ENCODE measurements at regions not wholly inside any gene's neighbourhood (a gene's known extent, or its start where the extent isn't known, plus 50 kb on each side); places are given as distances from the start of the nearest gene placed in this dataset.
"Not testable (repeated sequence)": the region's sequence is repeated elsewhere in the genome, so short reads cannot be mapped to it uniquely, and the experiment has no call there.

GRCh38 chr2:152254976-152255375 is 79.4 kb upstream of the STAM2 start:
- Histone ChIP-seq H3K27me3 (ENCODE audit: control insufficient read depth in 1 of 2, insufficient read depth in 2 of 2, low read length in 1 of 2) (no peaks in the 10 kb centered on the region), H3K4me1 (ENCODE audit: control insufficient read depth in 1 of 2, insufficient read depth in 2 of 2, low read length in 2 of 2) (no peaks in the 10 kb centered on the region), H3K27ac (ENCODE audit: low read depth in 1 of 2, low read length in 2 of 2) (no peak overlapping the region), H3K4me3 (ENCODE audit: low read length in 2 of 2) (no peak overlapping the region), H3K36me3 (ENCODE audit: control insufficient read depth in 1 of 2, insufficient read depth in 2 of 2, low read length in 1 of 2) (no peaks in the 10 kb centered on the region), H3K9me3 (ENCODE audit: control insufficient read depth, low read length) (no peaks in the 10 kb centered on the region)
- intact Hi-C loops (cut with DNase I) = no loop called here
- no peak for DNase-seq
- 94 to 100% methylated on average over 1 of the region's 1 CpG for WGBS, 2 donors
- no peak for ATAC-seq (ENCODE audit: low FRiP score)

GRCh38 chr2:152255918-152256317 is 79.1 kb upstream of the FMNL2 start:
- H3K27ac ChIP-seq (ENCODE audit: low read depth in 1 of 2, low read length in 2 of 2) = no peak overlapping the region
- H3K27me3 ChIP-seq (ENCODE audit: control insufficient read depth in 1 of 2, insufficient read depth in 2 of 2, low read length in 1 of 2) = no peaks in the 10 kb centered on the region
- ATAC-seq (ENCODE audit: low FRiP score) (no peak), DNase-seq (no peak)
- H3K36me3 ChIP-seq (ENCODE audit: control insufficient read depth in 1 of 2, insufficient read depth in 2 of 2, low read length in 1 of 2) = no peaks in the 10 kb centered on the region
- H3K4me1 ChIP-seq (ENCODE audit: control insufficient read depth in 1 of 2, insufficient read depth in 2 of 2, low read length in 2 of 2) = no peaks in the 10 kb centered on the region
- no peak overlapping the region for H3K4me3 ChIP-seq (ENCODE audit: low read length in 2 of 2)
- intact Hi-C loops (cut with DNase I) = no loop called here
- H3K9me3 ChIP-seq (ENCODE audit: control insufficient read depth, low read length) = no peaks in the 10 kb centered on the region

DNA sequence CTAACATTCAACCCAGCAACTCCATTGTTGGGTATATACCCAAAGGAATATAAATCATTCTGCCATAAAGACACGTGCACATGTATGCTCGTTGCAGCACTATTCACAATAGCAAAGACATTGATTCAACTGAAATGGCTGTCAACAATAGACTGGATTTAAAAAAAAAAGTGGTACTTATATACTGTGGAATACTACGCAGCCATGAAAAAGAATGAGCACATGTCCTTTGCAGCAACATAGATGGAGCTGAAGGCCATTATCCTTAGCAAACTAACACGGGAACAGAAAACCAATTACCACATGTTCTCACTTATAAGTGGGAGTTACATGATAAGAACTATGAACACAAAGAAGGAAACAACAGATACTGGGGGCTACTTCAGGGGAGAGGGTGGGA is 74.0 kb upstream of the FMNL2 start:
- Histone ChIP-seq H3K4me1 (ENCODE audit: control insufficient read depth in 1 of 2, insufficient read depth in 2 of 2, low read length in 2 of 2) (no peaks in the 10 kb centered on the region), H3K4me3 (ENCODE audit: low read length in 2 of 2) (no peak overlapping the region), H3K27me3 (ENCODE audit: control insufficient read depth in 1 of 2, insufficient read depth in 2 of 2, low read length in 1 of 2) (no peaks in the 10 kb centered on the region), H3K36me3 (ENCODE audit: control insufficient read depth in 1 of 2, insufficient read depth in 2 of 2, low read length in 1 of 2) (no peaks in the 10 kb centered on the region), H3K27ac (ENCODE audit: low read depth in 1 of 2, low read length in 2 of 2) (no peak overlapping the region), H3K9me3 (ENCODE audit: control insufficient read depth, low read length) (no peaks in the 10 kb centered on the region)
- intact Hi-C loops (cut with DNase I) = no loop called here
- no peak for ATAC-seq (ENCODE audit: low FRiP score)
- DNase-seq = no peak
- WGBS, 2 donors = 83 to 84% methylated on average over 4 of the region's 4 CpGs

DNA sequence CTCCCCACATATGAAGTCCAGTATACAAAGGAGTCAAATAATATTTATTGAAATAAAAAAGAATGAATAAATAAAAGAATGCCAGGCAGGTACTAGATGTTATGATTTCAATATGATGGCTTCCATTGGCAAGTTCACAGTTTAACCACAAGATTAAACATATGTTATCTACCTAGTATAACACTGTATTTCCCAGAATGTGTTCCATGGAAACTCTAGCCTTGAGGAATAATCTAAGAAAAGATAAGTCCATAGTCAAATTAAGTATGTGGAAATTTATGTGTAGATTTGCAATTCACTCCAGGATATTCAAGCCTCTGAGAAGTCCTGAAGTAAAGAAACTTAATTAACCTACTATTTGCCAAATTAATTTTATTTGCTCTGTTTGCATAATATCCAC is 71.1 kb upstream of the FMNL2 start:
- intact Hi-C loops (cut with DNase I) = no loop called here
- Histone ChIP-seq H3K4me3 (ENCODE audit: low read length in 2 of 2) (no peak overlapping the region), H3K4me1 (ENCODE audit: control insufficient read depth in 1 of 2, insufficient read depth in 2 of 2, low read length in 2 of 2) (no peaks in the 10 kb centered on the region), H3K27me3 (ENCODE audit: control insufficient read depth in 1 of 2, insufficient read depth in 2 of 2, low read length in 1 of 2) (no peaks in the 10 kb centered on the region), H3K27ac (ENCODE audit: low read depth in 1 of 2, low read length in 2 of 2) (no peak overlapping the region), H3K9me3 (ENCODE audit: control insufficient read depth, low read length) (no peaks in the 10 kb centered on the region), H3K36me3 (ENCODE audit: control insufficient read depth in 1 of 2, insufficient read depth in 2 of 2, low read length in 1 of 2) (no peaks in the 10 kb centered on the region)
- ATAC-seq (ENCODE audit: low FRiP score) (no peak), DNase-seq (no peak)

DNA sequence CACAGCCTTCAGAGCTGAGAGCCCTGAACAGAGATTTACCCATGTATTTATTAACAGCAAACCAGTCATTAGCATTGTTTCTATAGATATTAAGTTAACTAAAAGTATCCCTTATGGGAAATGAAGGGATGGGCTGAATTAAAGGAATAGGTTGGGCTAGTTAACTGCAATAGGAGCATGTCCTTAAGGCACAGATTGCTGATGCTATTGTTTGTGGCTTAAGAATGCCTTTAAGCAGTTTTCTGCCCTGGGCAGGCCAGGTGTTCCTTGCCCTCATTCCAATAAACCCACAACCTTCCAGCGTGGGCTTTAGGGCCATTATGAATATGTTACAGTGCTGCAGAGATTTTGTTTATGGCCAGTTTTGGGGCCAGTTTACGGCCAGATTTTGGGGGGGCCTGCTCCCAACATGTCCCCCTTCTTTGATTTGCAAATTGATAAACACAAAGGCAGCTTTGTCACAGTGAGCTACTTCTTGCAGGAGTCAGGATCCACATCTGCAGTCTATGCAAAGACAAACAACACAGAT is 61.2 kb upstream of the FMNL2 start:
- H3K4me1 ChIP-seq (ENCODE audit: control insufficient read depth in 1 of 2, insufficient read depth in 2 of 2, low read length in 2 of 2); ATAC-seq (ENCODE audit: low FRiP score); H3K27me3 ChIP-seq (ENCODE audit: control insufficient read depth in 1 of 2, insufficient read depth in 2 of 2, low read length in 1 of 2); H3K27ac ChIP-seq (ENCODE audit: low read depth in 1 of 2, low read length in 2 of 2); H3K36me3 ChIP-seq (ENCODE audit: control insufficient read depth in 1 of 2, insufficient read depth in 2 of 2, low read length in 1 of 2); H3K4me3 ChIP-seq (ENCODE audit: low read length in 2 of 2); DNase-seq; H3K9me3 ChIP-seq (ENCODE audit: control insufficient read depth, low read length); intact Hi-C loops (cut with DNase I): not testable (repeated sequence)
- WGBS, 2 donors = 84% methylated on average over 2 of the region's 2 CpGs

DNA sequence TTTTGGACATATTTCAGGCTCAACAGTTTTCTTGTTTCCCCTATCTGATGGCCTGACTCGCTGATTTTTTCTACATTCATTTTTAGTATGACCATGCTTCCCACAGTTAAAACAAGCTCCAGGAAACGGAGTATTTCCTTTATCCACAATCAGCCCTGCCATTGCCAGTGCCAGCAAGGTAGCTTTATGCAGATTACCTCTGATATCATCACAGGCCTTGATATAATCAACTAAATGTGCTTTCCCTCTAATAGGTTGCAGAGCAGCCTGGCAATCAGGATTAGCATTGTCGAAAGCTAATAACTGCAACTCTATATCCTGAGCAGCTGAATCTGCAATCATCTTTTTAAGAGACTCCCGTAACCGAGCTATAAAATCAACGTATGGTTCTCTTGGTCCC is 57.1 kb upstream of the FMNL2 start:
- H3K36me3 ChIP-seq (ENCODE audit: control insufficient read depth in 1 of 2, insufficient read depth in 2 of 2, low read length in 1 of 2); H3K4me1 ChIP-seq (ENCODE audit: control insufficient read depth in 1 of 2, insufficient read depth in 2 of 2, low read length in 2 of 2); H3K9me3 ChIP-seq (ENCODE audit: control insufficient read depth, low read length); H3K4me3 ChIP-seq (ENCODE audit: low read length in 2 of 2); intact Hi-C loops (cut with DNase I); ATAC-seq (ENCODE audit: low FRiP score); H3K27me3 ChIP-seq (ENCODE audit: control insufficient read depth in 1 of 2, insufficient read depth in 2 of 2, low read length in 1 of 2); H3K27ac ChIP-seq (ENCODE audit: low read depth in 1 of 2, low read length in 2 of 2); DNase-seq: not testable (repeated sequence)
- 69 to 71% methylated on average over 6 of the region's 6 CpGs for WGBS, 2 donors

GRCh38 chr2:152278526-152278925 is 56.4 kb upstream of the FMNL2 start:
- H3K4me1 ChIP-seq (ENCODE audit: control insufficient read depth in 1 of 2, insufficient read depth in 2 of 2, low read length in 2 of 2) = no peaks in the 10 kb centered on the region
- H3K4me3 ChIP-seq (ENCODE audit: low read length in 2 of 2) = no peak overlapping the region
- no peak overlapping the region for H3K27ac ChIP-seq (ENCODE audit: low read depth in 1 of 2, low read length in 2 of 2)
- no peaks in the 10 kb centered on the region for H3K27me3 ChIP-seq (ENCODE audit: control insufficient read depth in 1 of 2, insufficient read depth in 2 of 2, low read length in 1 of 2)
- intact Hi-C loops (cut with DNase I) = no loop called here
- no peaks in the 10 kb centered on the region for H3K36me3 ChIP-seq (ENCODE audit: control insufficient read depth in 1 of 2, insufficient read depth in 2 of 2, low read length in 1 of 2)
- WGBS, 2 donors = 91 to 92% methylated on average over 5 of the region's 5 CpGs
- ATAC-seq (ENCODE audit: low FRiP score) (no peak), DNase-seq (no peak)
- peaks cover 3% of the 10 kb centered on the region for H3K9me3 ChIP-seq (ENCODE audit: control insufficient read depth, low read length)

DNA sequence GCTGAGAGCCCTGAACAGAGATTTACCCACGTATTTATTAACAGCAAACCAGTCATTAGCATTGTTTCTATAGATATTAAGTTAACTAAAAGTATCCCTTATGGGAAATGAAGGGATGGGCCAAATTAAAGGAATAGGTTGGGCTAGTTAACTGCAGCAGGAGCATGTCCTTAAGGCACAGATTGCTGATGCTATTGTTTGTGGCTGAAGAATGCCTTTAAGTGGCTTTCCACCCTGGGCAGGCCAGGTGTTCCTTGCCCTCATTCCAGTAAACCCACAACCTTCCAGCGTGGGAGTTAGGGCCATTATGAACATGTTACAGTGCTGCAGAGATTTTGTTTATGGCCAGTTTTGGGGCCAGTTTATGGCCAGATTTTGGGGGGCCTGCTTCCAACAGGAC is 55.6 kb upstream of the FMNL2 start:
- WGBS, 2 donors = 78 to 94% methylated on average over 2 of the region's 2 CpGs
- not testable (repeated sequence) for H3K27ac ChIP-seq (ENCODE audit: low read depth in 1 of 2, low read length in 2 of 2); ATAC-seq (ENCODE audit: low FRiP score)

GRCh38 chr2:152280780-152281179 is 54.2 kb upstream of the FMNL2 start:
- Histone ChIP-seq H3K27me3 (ENCODE audit: control insufficient read depth in 1 of 2, insufficient read depth in 2 of 2, low read length in 1 of 2) (no peaks in the 10 kb centered on the region), H3K4me1 (ENCODE audit: control insufficient read depth in 1 of 2, insufficient read depth in 2 of 2, low read length in 2 of 2) (no peaks in the 10 kb centered on the region), H3K36me3 (ENCODE audit: control insufficient read depth in 1 of 2, insufficient read depth in 2 of 2, low read length in 1 of 2) (no peaks in the 10 kb centered on the region), H3K9me3 (ENCODE audit: control insufficient read depth, low read length) (no peaks in the 10 kb centered on the region), H3K4me3 (ENCODE audit: low read length in 2 of 2) (no peak overlapping the region), H3K27ac (ENCODE audit: low read depth in 1 of 2, low read length in 2 of 2) (no peak overlapping the region)
- DNase-seq = no peak
- intact Hi-C loops (cut with DNase I) = no loop called here
- 85 to 88% methylated on average over 2 of the region's 2 CpGs for WGBS, 2 donors
- no peak for ATAC-seq (ENCODE audit: low FRiP score)

More for the DNA sequence above, 55.6 kb upstream of the FMNL2 start:
- intact Hi-C loops (cut with DNase I); H3K27me3 ChIP-seq (ENCODE audit: control insufficient read depth in 1 of 2, insufficient read depth in 2 of 2, low read length in 1 of 2); H3K4me3 ChIP-seq (ENCODE audit: low read length in 2 of 2); H3K36me3 ChIP-seq (ENCODE audit: control insufficient read depth in 1 of 2, insufficient read depth in 2 of 2, low read length in 1 of 2); H3K4me1 ChIP-seq (ENCODE audit: control insufficient read depth in 1 of 2, insufficient read depth in 2 of 2, low read length in 2 of 2); DNase-seq; H3K9me3 ChIP-seq (ENCODE audit: control insufficient read depth, low read length): not testable (repeated sequence)
